ENCODE measurements at regions not wholly inside any gene's neighbourhood (a gene's known extent, or its start where the extent isn't known, plus 50 kb on each side); places are given as distances from the start of the nearest gene placed in this dataset.

DNA sequence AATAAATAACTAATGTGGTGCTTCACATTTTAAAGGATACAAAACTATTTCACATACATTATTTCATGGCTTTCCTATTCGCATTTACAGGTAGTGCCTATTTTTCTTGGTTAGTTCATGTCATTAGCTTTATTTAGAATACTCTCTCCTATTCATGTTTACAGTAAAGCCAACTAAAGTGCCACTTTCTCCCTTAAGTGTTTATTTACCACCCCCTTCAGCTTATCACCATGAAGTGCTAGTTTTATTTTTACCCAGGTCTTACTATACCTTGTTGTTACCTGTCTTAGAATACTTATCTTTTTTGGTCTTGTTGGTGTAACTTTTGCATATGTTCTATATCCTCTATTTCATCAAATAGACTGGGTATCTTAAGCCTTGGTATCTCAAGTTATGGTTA, 715.2 kb upstream of the TENM4 start:
- Histone ChIP-seq H3F3A (ENCODE audit: low read length, unreplicated experiment) (no peaks in the 10 kb centered on the region), H4K20me1 (ENCODE audit: low read length) (no peaks in the 10 kb centered on the region), H2AFZ (ENCODE audit: low read length) (no peak overlapping the region), H3K27me3 (ENCODE audit: low read length) (no peaks in the 10 kb centered on the region), H3K9ac (ENCODE audit: low read length) (no peak overlapping the region), H3K9me2 (replicated peaks; ENCODE audit: low read length) (no peaks in the 10 kb centered on the region), H3K4me2 (ENCODE audit: low read length) (no peak overlapping the region), H3K36me3 (ENCODE audit: low read depth, low read length) (no peaks in the 10 kb centered on the region), H3K4me3 (ENCODE audit: low read length) (no peak overlapping the region), H3K27ac (ENCODE audit: low read length) (no peak overlapping the region), H3K79me2 (ENCODE audit: low read length) (no peaks in the 10 kb centered on the region), H3K4me1 (ENCODE audit: insufficient read depth, low read length) (no peaks in the 10 kb centered on the region), H3K9me3 (ENCODE audit: low read length) (no peaks in the 10 kb centered on the region)
- BruUV-seq (replicated peaks), result no TSS peak
- ChIA-PET CTCF (no interaction called here), POLR2A (ENCODE audit: unreplicated experiment) (no interaction called here)
- intact Hi-C loops (cut with micrococcal nuclease), result no loop called here
- ATAC-seq (no peak), DNase-seq (no peak)
- no peak for TF ChIP-seq EZH2phosphoT487 (IDR thresholded peaks at IDR 0.05; ENCODE audit: borderline replicate concordance, low read length)
- no peak for TF ChIP-seq EZH2 (IDR thresholded peaks at IDR 0.05; ENCODE audit: low read length, unreplicated experiment)
- TF ChIP-seq CTCF (conservative IDR thresholded peaks at IDR 0.05; ENCODE audit: low read depth, low read length), result no peak

DNA sequence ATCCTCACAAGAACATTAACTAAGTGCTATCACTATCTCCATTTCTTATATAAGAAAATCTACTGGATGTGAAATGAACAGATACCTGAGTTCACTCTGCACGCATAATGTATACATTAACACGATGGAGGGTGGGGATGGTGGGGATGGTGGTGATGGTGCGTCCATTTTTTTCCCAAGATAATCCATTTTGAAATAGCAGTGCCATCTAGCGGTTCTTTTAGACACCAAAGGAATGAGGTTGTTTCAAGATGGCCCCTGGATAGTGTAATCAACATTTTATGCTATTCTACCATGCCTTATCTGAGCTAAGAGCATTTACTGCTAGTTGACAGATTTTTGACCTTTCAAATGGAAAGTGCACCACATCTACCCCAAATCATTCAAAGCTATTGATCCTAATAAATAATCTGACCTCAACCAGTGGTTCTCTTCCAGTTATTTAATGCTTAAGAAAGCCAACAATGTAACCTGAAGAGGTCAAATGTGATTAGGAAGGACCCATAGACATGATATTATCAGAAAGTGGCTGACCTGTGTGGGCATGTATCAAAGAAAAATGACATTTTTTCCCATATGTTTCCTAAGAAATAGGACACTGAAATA, 714.7 kb upstream of the TENM4 start:
- no peak overlapping the region for H3K4me3 ChIP-seq (ENCODE audit: low read length)
- no peak overlapping the region for H3K27ac ChIP-seq (ENCODE audit: low read length)
- no peaks in the 10 kb centered on the region for H3K27me3 ChIP-seq (ENCODE audit: low read length)
- no peaks in the 10 kb centered on the region for H3K9me3 ChIP-seq (ENCODE audit: low read length)
- ChIA-PET POLR2A (ENCODE audit: unreplicated experiment) (no interaction called here), CTCF (no interaction called here)
- H3K36me3 ChIP-seq (ENCODE audit: low read depth, low read length), result no peaks in the 10 kb centered on the region
- no peak for ATAC-seq
- TF ChIP-seq CTCF (conservative IDR thresholded peaks at IDR 0.05; ENCODE audit: low read depth, low read length) (peak; percentile 76), EZH2 (IDR thresholded peaks at IDR 0.05; ENCODE audit: low read length, unreplicated experiment) (no peak), EZH2phosphoT487 (IDR thresholded peaks at IDR 0.05; ENCODE audit: borderline replicate concordance, low read length) (no peak)
- H4K20me1 ChIP-seq (ENCODE audit: low read length), result no peaks in the 10 kb centered on the region
- H3K4me1 ChIP-seq (ENCODE audit: insufficient read depth, low read length), result no peaks in the 10 kb centered on the region
- no peaks in the 10 kb centered on the region for H3F3A ChIP-seq (ENCODE audit: low read length, unreplicated experiment)
- DNase-seq, result peak; percentile 54
- intact Hi-C loops (cut with micrococcal nuclease), result no loop called here
- no peak overlapping the region for H3K9ac ChIP-seq (ENCODE audit: low read length)
- H3K4me2 ChIP-seq (ENCODE audit: low read length), result no peak overlapping the region
- H3K79me2 ChIP-seq (ENCODE audit: low read length), result no peaks in the 10 kb centered on the region
- H3K9me2 ChIP-seq (replicated peaks; ENCODE audit: low read length), result no peaks in the 10 kb centered on the region
- no TSS peak for BruUV-seq (replicated peaks)
- no peak overlapping the region for H2AFZ ChIP-seq (ENCODE audit: low read length)

DNA sequence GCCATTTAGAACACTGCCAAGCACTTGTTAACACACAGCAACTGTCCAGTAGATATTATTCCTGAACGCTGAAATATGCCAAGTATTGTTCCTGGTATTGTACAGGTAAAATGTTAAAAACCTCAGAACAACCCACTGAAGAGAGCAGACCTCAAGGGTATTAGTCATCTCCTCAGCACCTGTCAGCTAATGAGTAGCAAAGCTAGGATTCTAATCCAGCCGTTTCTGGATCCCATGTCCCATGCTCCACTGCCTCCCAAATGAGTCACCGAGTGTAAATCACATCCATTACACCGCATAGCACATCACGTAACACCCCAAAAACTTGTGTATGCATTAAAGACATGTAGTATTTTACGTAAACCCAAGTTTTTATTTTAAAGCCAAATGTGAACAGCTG, 705.4 kb upstream of the TENM4 start:
- no TSS peak for BruUV-seq (replicated peaks)
- ChIA-PET CTCF (no interaction called here), POLR2A (ENCODE audit: unreplicated experiment) (no interaction called here)
- DNase-seq (peak; percentile 66), ATAC-seq (no peak)
- H2AFZ ChIP-seq (ENCODE audit: low read length), result no peak overlapping the region
- H3K27me3 ChIP-seq (ENCODE audit: low read length), result no peaks in the 10 kb centered on the region
- no peak overlapping the region for H3K9ac ChIP-seq (ENCODE audit: low read length)
- no peak overlapping the region for H3K4me2 ChIP-seq (ENCODE audit: low read length)
- H4K20me1 ChIP-seq (ENCODE audit: low read length), result no peaks in the 10 kb centered on the region
- no peaks in the 10 kb centered on the region for H3K9me2 ChIP-seq (replicated peaks; ENCODE audit: low read length)
- H3K4me1 ChIP-seq (ENCODE audit: insufficient read depth, low read length), result no peaks in the 10 kb centered on the region
- H3K4me3 ChIP-seq (ENCODE audit: low read length), result no peak overlapping the region
- H3K79me2 ChIP-seq (ENCODE audit: low read length), result no peaks in the 10 kb centered on the region
- H3K27ac ChIP-seq (ENCODE audit: low read length), result no peak overlapping the region
- peaks cover 6% of the 10 kb centered on the region; the same call in 1 of the 2 replicates for H3K9me3 ChIP-seq (ENCODE audit: low read length)
- TF ChIP-seq CTCF (conservative IDR thresholded peaks at IDR 0.05; ENCODE audit: low read depth, low read length) (no peak), EZH2phosphoT487 (IDR thresholded peaks at IDR 0.05; ENCODE audit: borderline replicate concordance, low read length) (no peak), EZH2 (IDR thresholded peaks at IDR 0.05; ENCODE audit: low read length, unreplicated experiment) (no peak)
- H3F3A ChIP-seq (ENCODE audit: low read length, unreplicated experiment), result no peaks in the 10 kb centered on the region
- intact Hi-C loops (cut with micrococcal nuclease), result no loop called here
- H3K36me3 ChIP-seq (ENCODE audit: low read depth, low read length), result no peaks in the 10 kb centered on the region

Measured in PC-3 (cell line).